ENCODE measurements at regions not wholly inside any gene's neighbourhood (a gene's known extent, or its start where the extent isn't known, plus 50 kb on each side); places are given as distances from the start of the nearest gene placed in this dataset.

DNA sequence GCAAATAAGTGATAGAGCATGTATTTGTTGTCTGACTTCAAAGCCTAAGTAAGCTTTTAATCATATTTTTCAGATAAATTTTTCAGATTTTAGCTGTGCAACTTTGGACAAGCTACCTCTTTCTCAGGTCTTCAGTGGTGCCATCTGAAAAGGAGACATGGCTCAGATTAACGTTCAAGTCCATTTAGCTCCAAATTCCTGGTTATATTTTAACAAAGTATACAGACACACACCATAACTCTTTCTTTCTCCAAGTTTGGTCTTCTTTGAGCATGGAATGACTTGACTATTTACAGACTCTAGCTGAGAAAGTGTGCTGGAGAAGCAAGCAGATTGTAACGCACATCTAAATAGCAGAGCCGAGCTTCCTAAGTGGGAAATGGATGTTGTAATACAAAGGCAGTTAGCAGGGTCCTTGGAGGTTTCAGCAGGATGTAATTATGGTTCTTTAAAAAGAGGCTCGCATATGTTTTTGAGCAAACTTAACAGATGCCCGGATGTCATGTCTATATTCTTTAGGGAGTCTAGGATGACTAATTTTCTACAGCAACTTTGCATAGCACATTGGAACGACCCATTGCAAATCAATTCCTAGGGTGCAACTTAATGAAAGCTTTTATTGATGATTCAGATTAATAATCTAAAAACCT is 128.1 kb upstream of the E2F8 start:
- TF ChIP-seq CTCF (IDR thresholded peaks at IDR 0.05): no peak

DNA sequence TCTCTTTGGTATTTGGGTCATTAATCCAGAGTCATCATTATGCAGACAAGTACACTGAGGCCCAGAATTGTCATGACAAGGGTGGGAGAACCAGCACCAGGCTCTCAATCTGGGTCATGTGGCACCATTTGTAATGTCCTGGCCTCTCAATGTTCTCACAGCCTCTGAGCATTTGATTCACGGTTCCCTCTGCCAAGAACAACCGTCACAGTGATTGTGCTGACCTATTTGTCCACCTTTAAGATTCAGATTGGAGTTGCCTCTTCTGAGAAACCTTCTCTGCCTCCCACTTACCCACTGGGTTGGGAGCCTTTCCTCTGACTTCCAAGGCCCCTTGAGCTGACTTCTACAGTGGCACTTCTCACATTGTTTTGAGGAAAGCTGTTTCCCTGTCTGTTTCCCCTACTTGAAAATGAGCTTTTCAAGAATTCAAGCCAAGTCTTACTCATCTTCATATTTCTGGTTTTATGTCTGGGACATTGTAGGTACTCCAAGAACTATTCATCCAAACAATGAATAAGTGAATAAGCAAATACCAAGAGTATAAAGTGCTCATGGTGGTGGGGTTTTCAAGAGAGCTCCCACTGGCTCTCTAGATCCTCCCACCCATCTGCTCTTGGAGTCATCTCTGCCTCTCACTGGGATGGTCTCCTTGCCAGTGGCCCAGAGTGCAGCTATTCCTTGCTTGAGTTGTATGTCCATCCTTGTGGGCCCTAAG is 126.4 kb upstream of the E2F8 start:
- no peak for TF ChIP-seq CTCF (IDR thresholded peaks at IDR 0.05)

GRCh38 chr11:19365743-19366410 is 125.1 kb upstream of the E2F8 start:
- no peak for TF ChIP-seq CTCF (IDR thresholded peaks at IDR 0.05)

DNA sequence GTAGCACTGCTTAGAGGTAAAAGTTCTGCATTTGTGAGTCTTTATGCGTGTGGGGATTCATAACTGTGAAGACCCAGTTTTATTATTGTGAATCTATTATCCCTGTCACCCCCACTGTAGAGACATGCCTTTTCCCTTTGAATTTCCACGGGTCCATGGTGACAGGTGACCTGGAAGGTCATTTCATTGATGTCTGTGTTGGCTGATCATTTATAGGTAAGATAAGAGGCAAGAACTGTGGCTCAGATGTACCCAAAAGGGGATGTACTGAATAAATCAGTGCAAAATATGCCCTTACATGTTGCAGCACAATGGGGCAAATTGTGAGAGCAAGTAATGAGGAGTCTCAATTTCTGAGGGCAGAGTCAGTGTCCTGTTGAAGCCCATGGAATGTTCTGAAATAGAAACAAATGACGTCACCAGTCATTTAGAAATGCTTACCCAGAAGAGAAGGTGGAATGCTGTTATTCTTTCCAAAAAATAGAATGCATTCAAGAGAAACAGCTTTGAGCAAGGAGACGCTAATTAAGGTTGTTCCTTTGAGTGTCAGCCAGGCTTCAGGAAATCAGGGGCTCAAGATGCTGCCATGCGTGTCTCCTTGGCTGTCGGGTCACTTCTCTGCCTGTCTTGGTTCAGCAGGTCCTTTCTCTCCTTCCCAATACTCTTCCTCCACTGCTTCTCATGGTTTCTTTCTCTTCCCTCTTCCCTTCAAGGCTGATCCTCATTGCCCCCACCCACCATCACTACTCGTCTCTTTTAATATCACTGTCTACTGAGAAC is 118.7 kb upstream of the E2F8 start:
- TF ChIP-seq CTCF (IDR thresholded peaks at IDR 0.05): no peak

DNA sequence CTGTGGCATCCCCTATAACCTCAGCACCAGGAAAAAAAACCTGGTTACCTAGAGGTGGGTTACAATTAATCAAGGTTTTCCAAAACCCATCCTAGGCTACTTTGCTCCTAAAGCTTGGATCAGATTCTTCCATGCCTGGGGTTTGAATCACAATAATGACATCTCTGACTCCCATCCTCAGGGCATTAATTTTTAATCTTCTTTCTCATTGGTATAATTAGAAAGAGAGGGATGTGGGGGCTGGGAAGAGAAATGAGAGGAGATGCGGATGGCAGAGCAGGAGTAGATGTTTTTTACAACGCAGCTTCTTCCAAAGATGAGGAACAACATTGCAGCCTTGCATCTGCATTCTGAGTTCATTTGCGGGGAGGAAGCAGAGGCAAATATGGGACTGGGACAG is 117.2 kb upstream of the E2F8 start:
- no peak for TF ChIP-seq CTCF (IDR thresholded peaks at IDR 0.05)

DNA sequence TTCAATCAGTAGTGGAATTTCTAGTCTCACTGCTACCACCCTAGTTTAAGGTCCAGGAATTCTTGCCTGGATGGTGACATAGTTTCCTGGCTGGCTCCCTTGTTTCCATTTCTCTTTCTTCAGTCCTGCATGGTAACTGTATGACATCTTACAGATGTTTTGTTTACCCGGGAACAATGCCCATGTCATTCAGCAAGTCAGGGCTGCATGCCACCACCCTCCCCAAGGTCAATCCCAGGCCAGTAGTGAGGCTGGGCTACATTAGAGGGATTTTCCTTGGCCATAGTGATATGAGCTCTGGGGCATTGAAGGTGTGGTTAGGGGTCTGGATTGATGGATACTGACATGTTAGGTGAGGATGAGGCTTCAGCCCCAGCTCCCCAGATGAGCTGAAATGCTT is 114.9 kb upstream of the E2F8 start:
- TF ChIP-seq CTCF (IDR thresholded peaks at IDR 0.05): no peak

DNA sequence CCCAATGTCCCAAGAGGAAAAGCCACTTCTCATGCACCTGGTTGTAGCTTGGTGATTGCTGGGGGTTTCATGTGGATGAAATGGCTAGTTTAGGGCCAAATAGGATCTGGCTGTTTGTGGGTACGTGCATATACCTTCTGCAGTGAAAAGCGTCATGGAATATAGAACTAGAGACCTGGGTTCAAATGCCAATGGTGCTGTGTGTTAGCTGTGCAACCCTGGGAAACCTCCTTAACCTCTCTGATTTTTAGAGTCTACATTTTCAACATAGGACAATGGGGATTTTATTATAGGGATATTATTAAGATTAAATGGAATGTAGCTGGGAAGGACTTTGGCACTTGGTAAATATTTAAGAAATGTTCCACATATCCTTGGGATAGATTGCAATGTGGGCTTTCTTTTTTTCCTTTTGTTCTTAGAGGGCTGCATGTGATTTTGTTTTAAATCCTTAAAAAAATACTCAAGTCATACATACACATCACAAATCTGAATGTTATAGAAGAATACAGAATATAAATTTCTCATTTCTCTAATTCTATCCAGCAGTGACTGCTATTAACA is 112.6 kb upstream of the E2F8 start:
- no peak for TF ChIP-seq CTCF (IDR thresholded peaks at IDR 0.05)

All from LNCAP (cell line).